ENCODE measurements at regions not wholly inside any gene's neighbourhood (a gene's known extent, or its start where the extent isn't known, plus 50 kb on each side); places are given as distances from the start of the nearest gene placed in this dataset.
"Not testable (repeated sequence)": the region's sequence is repeated elsewhere in the genome, so short reads cannot be mapped to it uniquely, and the experiment has no call there.

GRCh38 chr4:85139749-85140148, 173.3 kb upstream of the WDFY3 start:
- not testable (repeated sequence) for TF ChIP-seq CTCF (IDR thresholded peaks at IDR 0.05 in 4 of 5, conservative IDR thresholded peaks at IDR 0.05 in 1 of 5); POLR2A (IDR thresholded peaks at IDR 0.05)
